Type B pancreatic cell (in vitro differentiated cells): ENCODE measurements at regions not wholly inside any gene's neighbourhood (a gene's known extent, or its start where the extent isn't known, plus 50 kb on each side); places are given as distances from the start of the nearest gene placed in this dataset.

ENCODE experiments used
- DNase-seq: peaks from one replicate; pipeline ENCODE4 v3.0.0; 2021; ENCODE audit warnings: mixed read lengths; ENCODE audit not compliant: unreplicated experiment; ENCODE audit errors: extremely low spot score
- H3K27ac Mint-ChIP-seq: 2 replicates; pipeline ENCODE4 v1.8.0; 2021; ENCODE audit warnings: mild to moderate bottlenecking, mixed read lengths
- H3K27me3 Mint-ChIP-seq: 2 replicates; pipeline ENCODE4 v1.8.0; 2021; ENCODE audit warnings: mixed read lengths
- H3K36me3 Mint-ChIP-seq: 2 replicates; pipeline ENCODE4 v1.8.0; 2021; ENCODE audit warnings: mixed read lengths
- H3K4me1 Mint-ChIP-seq: one replicate; pipeline ENCODE4 v1.8.0; 2021; ENCODE audit warnings: mixed read lengths; ENCODE audit not compliant: unreplicated experiment
- H3K4me3 Mint-ChIP-seq: 2 replicates; pipeline ENCODE4 v1.8.0; 2021; ENCODE audit warnings: mild to moderate bottlenecking, mixed read lengths
- H3K9me3 Mint-ChIP-seq: 2 replicates; pipeline ENCODE4 v1.8.0; 2021; ENCODE audit warnings: mixed read lengths
- CTCF ChIP-seq: fragments of 200-600 bp; sonication (generic); conservative IDR thresholded peaks from 2 replicates; pipeline ENCODE4 v1.5.0; 2021; ENCODE audit warnings: antibody characterized with exemption, mild to moderate bottlenecking

- no peak overlapping the region for H3K27ac Mint-ChIP-seq
- no peak for TF ChIP-seq CTCF
- no peak for DNase-seq
- no peak overlapping the region for H3K4me3 Mint-ChIP-seq
- peaks cover 22% of the 10 kb centered on the region for H3K9me3 Mint-ChIP-seq
- H3K27me3 Mint-ChIP-seq = no peaks in the 10 kb centered on the region
- H3K4me1 Mint-ChIP-seq = no peaks in the 10 kb centered on the region
- no peaks in the 10 kb centered on the region for H3K36me3 Mint-ChIP-seq
Measured at GRCh38 chr9:15079989-15080388, 169.8 kb upstream of the FREM1 start.

GRCh38 chr9:15077946-15078729, 167.9 kb upstream of the FREM1 start:
- no peaks in the 10 kb centered on the region for H3K36me3 Mint-ChIP-seq
- peaks cover 24% of the 10 kb centered on the region for H3K9me3 Mint-ChIP-seq
- no peak overlapping the region for H3K27ac Mint-ChIP-seq
- DNase-seq = no peak
- no peaks in the 10 kb centered on the region for H3K4me1 Mint-ChIP-seq
- no peaks in the 10 kb centered on the region for H3K27me3 Mint-ChIP-seq
- TF ChIP-seq CTCF = no peak
- H3K4me3 Mint-ChIP-seq = no peak overlapping the region

GRCh38 chr9:15073620-15074019, 163.4 kb upstream of the FREM1 start:
- no peak overlapping the region for H3K27ac Mint-ChIP-seq
- TF ChIP-seq CTCF = no peak
- no peak overlapping the region for H3K4me3 Mint-ChIP-seq
- peaks cover 12% of the 10 kb centered on the region for H3K4me1 Mint-ChIP-seq
- no peak for DNase-seq
- H3K27me3 Mint-ChIP-seq = no peaks in the 10 kb centered on the region
- no peaks in the 10 kb centered on the region for H3K36me3 Mint-ChIP-seq
- H3K9me3 Mint-ChIP-seq = peaks cover 12% of the 10 kb centered on the region

GRCh38 chr9:15070716-15071115, 160.5 kb upstream of the FREM1 start:
- peaks cover 14% of the 10 kb centered on the region for H3K9me3 Mint-ChIP-seq
- no peak for DNase-seq
- H3K4me3 Mint-ChIP-seq = no peak overlapping the region
- H3K4me1 Mint-ChIP-seq = peaks cover 12% of the 10 kb centered on the region
- TF ChIP-seq CTCF = no peak
- no peak overlapping the region for H3K27ac Mint-ChIP-seq
- H3K27me3 Mint-ChIP-seq = no peaks in the 10 kb centered on the region
- H3K36me3 Mint-ChIP-seq = no peaks in the 10 kb centered on the region

GRCh38 chr9:15069106-15069505, 158.9 kb upstream of the FREM1 start:
- H3K27ac Mint-ChIP-seq = no peak overlapping the region
- peaks cover 5% of the 10 kb centered on the region for H3K9me3 Mint-ChIP-seq
- no peak for DNase-seq
- no peak for TF ChIP-seq CTCF
- no peaks in the 10 kb centered on the region for H3K27me3 Mint-ChIP-seq
- H3K36me3 Mint-ChIP-seq = no peaks in the 10 kb centered on the region
- H3K4me3 Mint-ChIP-seq = no peak overlapping the region
- peaks cover 16% of the 10 kb centered on the region for H3K4me1 Mint-ChIP-seq
